ENCODE measurements at regions not wholly inside any gene's neighbourhood (a gene's known extent, or its start where the extent isn't known, plus 50 kb on each side); places are given as distances from the start of the nearest gene placed in this dataset.

GRCh38 chr3:73832426-73832825 is 207.7 kb upstream of the PDZRN3 start:
- no peak for TF ChIP-seq CTCF (IDR thresholded peaks at IDR 0.05)
- TF ChIP-seq POLR2A (IDR thresholded peaks at IDR 0.05), result no peak

All from esophagus squamous epithelium (tissue), 4 donors.